ENCODE measurements at regions not wholly inside any gene's neighbourhood (a gene's known extent, or its start where the extent isn't known, plus 50 kb on each side); places are given as distances from the start of the nearest gene placed in this dataset.

GRCh38 chr13:106362707-106363106, 172.8 kb downstream of the EFNB2 start:
- H2AK9ac ChIP-seq (replicated peaks; ENCODE audit: low read depth, low read length, poor library complexity): no peak overlapping the region
- no peak; the same call in 1 of the 2 replicates for ATAC-seq (ENCODE audit: low read depth)
- no TSS peak for BruUV-seq (replicated peaks)
- H2AK5ac ChIP-seq (ENCODE audit: low read depth, low read length): no peak overlapping the region
- H3K23ac ChIP-seq (ENCODE audit: low read depth, low read length): no peak overlapping the region
- no peaks in the 10 kb centered on the region for H3K4me1 ChIP-seq (ENCODE audit: control insufficient read depth, insufficient read depth, low read length)
- no peaks in the 10 kb centered on the region for H3K27me3 ChIP-seq (ENCODE audit: control insufficient read depth, insufficient read depth, low read length)
- H3K9me3 ChIP-seq (ENCODE audit: control insufficient read depth, insufficient read depth, low read length): peaks cover 5% of the 10 kb centered on the region
- H4K5ac ChIP-seq (ENCODE audit: low read depth, low read length): no peak overlapping the region
- no peak overlapping the region for H3K4me3 ChIP-seq (ENCODE audit: insufficient read depth, low read depth, low read length)
- no peak overlapping the region for H3K56ac ChIP-seq (ENCODE audit: extremely low read depth, insufficient read depth, low read length)
- in situ Hi-C loops (cut with MboI; ENCODE audit: low sequenced_read_pairs): no loop called here
- no peaks in the 10 kb centered on the region for H3K79me1 ChIP-seq (ENCODE audit: low read depth in 1 of 2, low read length in 2 of 2)
- intact Hi-C loops (cut with micrococcal nuclease): no loop called here
- H4K20me1 ChIP-seq (ENCODE audit: insufficient read depth, low read length): no peaks in the 10 kb centered on the region
- H3K4me2 ChIP-seq (ENCODE audit: low read depth, low read length): no peak overlapping the region
- H2BK120ac ChIP-seq (ENCODE audit: low read depth, low read length): no peak overlapping the region
- no peak overlapping the region for H4K8ac ChIP-seq (ENCODE audit: low read depth in 2 of 2, low read length in 2 of 2)
- WGBS, 2 experiments (ENCODE audit: extremely low coverage in 2 of 2, insufficient read length in 1 of 2): 20% methylated on average over 1 of the region's 5 CpGs; no CpG with 5 or more reads in 1 of the 2 experiments
- no peak overlapping the region for H2BK5ac ChIP-seq (ENCODE audit: low read depth, low read length, poor library complexity, severe bottlenecking)
- no peak overlapping the region for H4K91ac ChIP-seq (ENCODE audit: insufficient read depth, low read depth, low read length)
- H3K9ac ChIP-seq (ENCODE audit: low read depth, low read length): no peak overlapping the region
- TF ChIP-seq CEBPB (IDR thresholded peaks at IDR 0.05; ENCODE audit: low read depth, low read length) (no peak), RCOR1 (IDR thresholded peaks at IDR 0.05; ENCODE audit: insufficient replicate concordance, low read length) (no peak), ELK1 (IDR thresholded peaks at IDR 0.05; ENCODE audit: borderline replicate concordance, low read depth, low read length) (no peak), BHLHE40 (IDR thresholded peaks at IDR 0.05; ENCODE audit: low read depth, low read length) (no peak), CTCF (conservative IDR thresholded peaks at IDR 0.05; ENCODE audit: low read depth, low read length) (no peak), NFE2L2 (IDR thresholded peaks at IDR 0.05; ENCODE audit: low read depth, low read length) (no peak), CHD1 (IDR thresholded peaks at IDR 0.05; ENCODE audit: low read depth, low read length) (no peak), RFX5 (IDR thresholded peaks at IDR 0.05; ENCODE audit: low read depth, low read length) (no peak), MXI1 (IDR thresholded peaks at IDR 0.05; ENCODE audit: borderline replicate concordance, low read depth, low read length) (no peak), USF2 (IDR thresholded peaks at IDR 0.05; ENCODE audit: low read depth, low read length) (no peak), MAZ (IDR thresholded peaks at IDR 0.05; ENCODE audit: borderline replicate concordance, low read depth, low read length) (no peak), POLR2A (IDR thresholded peaks at IDR 0.05; ENCODE audit: low read depth, low read length) (no peak), RAD21 (IDR thresholded peaks at IDR 0.05; ENCODE audit: low read length) (no peak), SMC3 (IDR thresholded peaks at IDR 0.05; ENCODE audit: low read depth, low read length) (no peak), MAFK (IDR thresholded peaks at IDR 0.05; ENCODE audit: low read depth, low read length) (no peak), FOS (IDR thresholded peaks at IDR 0.05; ENCODE audit: low read depth, low read length) (no peak)
- dilution Hi-C loops (cut with HindIII; ENCODE audit: low sequenced_read_pairs, unreplicated experiment): no loop called here
- CTCF ChIA-PET: no interaction called here
- H2BK15ac ChIP-seq (ENCODE audit: low read depth, low read length): no peak overlapping the region
- H3K4ac ChIP-seq (ENCODE audit: low read depth, low read length): no peak overlapping the region
- POLR2A ChIA-PET (ENCODE audit: unreplicated experiment): no interaction called here
- no peak overlapping the region for H2AFZ ChIP-seq (replicated peaks; ENCODE audit: low read length, poor library complexity)
- no peak overlapping the region for H3K18ac ChIP-seq (ENCODE audit: low read depth, low read length)
- H3K36me3 ChIP-seq (ENCODE audit: control insufficient read depth, insufficient read depth, low read length): no peaks in the 10 kb centered on the region
- H2BK20ac ChIP-seq (ENCODE audit: low read depth, low read length): no peak overlapping the region
- no peaks in the 10 kb centered on the region for H3K9me1 ChIP-seq (ENCODE audit: insufficient read depth, low read length)
- no peak for DNase-seq
- H3K14ac ChIP-seq (replicated peaks; ENCODE audit: low read depth, low read length): no peak overlapping the region
- no peak overlapping the region for H3K27ac ChIP-seq (ENCODE audit: insufficient read depth, low read length)

All from IMR-90 (cell line).